CD4-positive, alpha-beta T cell (primary cell): ENCODE measurements at regions not wholly inside any gene's neighbourhood (a gene's known extent, or its start where the extent isn't known, plus 50 kb on each side); places are given as distances from the start of the nearest gene placed in this dataset.

Source experiments
- ATAC-seq: fragments of 200-7000 bp; cut with Tn5 transposase; one replicate; pipeline ENCODE4 v1.10.0; 2022; ENCODE audit warnings: mild to moderate bottlenecking; ENCODE audit not compliant: poor library complexity
- CTCF ChIA-PET: fragments of 350-600 bp; sonication (Branson Sonifier 250); formaldehyde crosslinking; loops from one replicate; lab custom pipeline; 2021; ENCODE audit warnings: antibody characterized with exemption, inconsistent platforms; lab: Charles Lee
- POLR2A ChIA-PET: fragments of 350-600 bp; sonication (Branson Sonifier 250); formaldehyde crosslinking; loops from one replicate; lab custom pipeline; 2021; ENCODE audit warnings: antibody characterized with exemption, inconsistent platforms; lab: Charles Lee
- DNase-seq, 14 experiments: peaks; one replicate each; pipeline ENCODE4 v3.0.0-alpha.2; 2013 to 2020; ENCODE audit warnings: mixed read lengths in 2 of 14
- H3K27ac ChIP-seq, 2 donors: one replicate each; pipeline versions ENCODE4 v1.5.1 to v1.7.0; 2013; ENCODE audit warnings: low read length in 2 of 2, low read depth in 1 of 2, mild to moderate bottlenecking in 1 of 2
- H3K27me3 ChIP-seq, 2 experiments: 1 replicate in 1 of 2; 2 replicates in 1 of 2; pipeline versions ENCODE4 v1.6.1 to v1.7.0; 2013; ENCODE audit warnings: low read length in 2 of 2, control low read depth in 1 of 2, mild to moderate bottlenecking in 1 of 2, moderate library complexity in 1 of 2; ENCODE audit not compliant: insufficient read depth in 2 of 2, control insufficient read depth in 1 of 2
- H3K36me3 ChIP-seq: one replicate; pipeline ENCODE4 v1.6.1; 2013; ENCODE audit warnings: low read length, control low read depth; ENCODE audit not compliant: insufficient read depth
- H3K4me1 ChIP-seq: one replicate; pipeline ENCODE4 v1.6.1; 2013; ENCODE audit warnings: low read length, control low read depth; ENCODE audit not compliant: insufficient read depth
- H3K4me3 ChIP-seq: one replicate; pipeline ENCODE4 v1.5.1; 2013; ENCODE audit warnings: mild to moderate bottlenecking, low read length, moderate library complexity
- H3K9me3 ChIP-seq, 2 experiments: 1 replicate in 1 of 2; 2 replicates in 1 of 2; pipeline versions ENCODE4 v1.6.1 to v1.7.0; 2013; ENCODE audit warnings: low read length in 2 of 2, mild to moderate bottlenecking in 2 of 2, control low read depth in 1 of 2, moderate library complexity in 1 of 2; ENCODE audit not compliant: control insufficient read depth in 1 of 2, insufficient read depth in 1 of 2
- H3K27ac Mint-ChIP-seq: one replicate; pipeline ENCODE4 v1.8.0; 2020; ENCODE audit warnings: mixed read lengths
- H3K27me3 Mint-ChIP-seq: one replicate; pipeline ENCODE4 v1.8.0; 2021; ENCODE audit warnings: mixed read lengths
- H3K36me3 Mint-ChIP-seq: one replicate; pipeline ENCODE4 v1.8.0; 2021; ENCODE audit warnings: low read depth, mixed read lengths
- H3K4me1 Mint-ChIP-seq: one replicate; pipeline ENCODE4 v1.8.0; 2021; ENCODE audit warnings: low read depth, mixed read lengths
- H3K4me3 Mint-ChIP-seq: one replicate; pipeline ENCODE4 v1.8.0; 2020; ENCODE audit warnings: mild to moderate bottlenecking, mixed read lengths
- H3K9me3 Mint-ChIP-seq: one replicate; pipeline ENCODE4 v1.8.0; 2020; ENCODE audit warnings: mixed read lengths
- CTCF ChIP-seq: fragments of 200-600 bp; IDR thresholded peaks from one replicate; pipeline ENCODE4 v1.8.0; 2022; ENCODE audit warnings: antibody characterized with exemption, mild to moderate bottlenecking
- intact Hi-C, 2 experiments: fragments of 100-400 bp; cut with DNase I in 1 of 2; cut with micrococcal nuclease in 1 of 2; formaldehyde crosslinking; loops; one replicate each; pipeline versions ENCODE4 v1.15.1 to v1.9.0; 2023 to 2025; cut with DNase I, micrococcal nuclease

GRCh38 chr7:66517212-66517909, 111.3 kb upstream of the KCTD7 start:
- Histone ChIP-seq H3K27ac (no peak overlapping the region), H3K4me3 (no peak overlapping the region), H3K27me3 (no peaks in the 10 kb centered on the region), H3K36me3 (no peaks in the 10 kb centered on the region), H3K9me3 (no peaks in the 10 kb centered on the region), H3K4me1 (no peaks in the 10 kb centered on the region)
- TF ChIP-seq CTCF: no peak
- H3K27me3 Mint-ChIP-seq: no peaks in the 10 kb centered on the region
- H3K4me3 Mint-ChIP-seq: no peak overlapping the region
- intact Hi-C loops: no loop called here
- CTCF ChIA-PET: no interaction called here
- H3K4me1 Mint-ChIP-seq: no peaks in the 10 kb centered on the region
- ATAC-seq: no peak
- no peaks in the 10 kb centered on the region for H3K36me3 Mint-ChIP-seq
- no peak for DNase-seq
- POLR2A ChIA-PET: no interaction called here
- H3K27ac Mint-ChIP-seq: no peak overlapping the region
- H3K9me3 Mint-ChIP-seq: no peaks in the 10 kb centered on the region

- Mint-ChIP-seq H3K36me3 (no peaks in the 10 kb centered on the region), H3K4me3 (no peak overlapping the region), H3K4me1 (no peaks in the 10 kb centered on the region), H3K9me3 (no peaks in the 10 kb centered on the region), H3K27me3 (no peaks in the 10 kb centered on the region), H3K27ac (no peak overlapping the region)
- intact Hi-C loops: no loop called here
- H3K36me3 ChIP-seq: no peaks in the 10 kb centered on the region
- no peaks in the 10 kb centered on the region for H3K4me1 ChIP-seq
- DNase-seq: no peak
- H3K9me3 ChIP-seq: no peaks in the 10 kb centered on the region
- no peak for TF ChIP-seq CTCF
- ChIA-PET CTCF (no interaction called here), POLR2A (no interaction called here)
- ATAC-seq: no peak
- H3K27me3 ChIP-seq: no peaks in the 10 kb centered on the region
- no peak overlapping the region for H3K4me3 ChIP-seq
- H3K27ac ChIP-seq: no peak overlapping the region
Observed at GRCh38 chr7:66518151-66518691, 110.5 kb upstream of the KCTD7 start.

GRCh38 chr7:66521675-66522074, 107.0 kb upstream of the KCTD7 start:
- Mint-ChIP-seq H3K36me3 (no peaks in the 10 kb centered on the region), H3K9me3 (no peaks in the 10 kb centered on the region), H3K4me1 (no peaks in the 10 kb centered on the region), H3K27ac (no peak overlapping the region), H3K27me3 (no peaks in the 10 kb centered on the region), H3K4me3 (no peak overlapping the region)
- no peaks in the 10 kb centered on the region for H3K4me1 ChIP-seq
- no peak for DNase-seq
- H3K36me3 ChIP-seq: no peaks in the 10 kb centered on the region
- H3K4me3 ChIP-seq: no peak overlapping the region
- no peak for TF ChIP-seq CTCF
- no peak overlapping the region for H3K27ac ChIP-seq
- intact Hi-C loops: no loop called here
- no peaks in the 10 kb centered on the region for H3K9me3 ChIP-seq
- CTCF ChIA-PET: interaction anchor here (1.0 kb wide), 1 partner anchor 28 kb away, joined by 3 read pairs; no protein-coding TSS in a partner anchor
- POLR2A ChIA-PET: interaction anchor here (0.9 kb wide), 1 partner anchor 29 kb away, joined by 4 read pairs; no protein-coding TSS in a partner anchor
- H3K27me3 ChIP-seq: no peaks in the 10 kb centered on the region
- ATAC-seq: no peak
